ENCODE measurements at regions not wholly inside any gene's neighbourhood (a gene's known extent, or its start where the extent isn't known, plus 50 kb on each side); places are given as distances from the start of the nearest gene placed in this dataset.

GRCh38 chr12:60269611-60270269 is 673.9 kb downstream of the SLC16A7 start:
- Mint-ChIP-seq H3K4me3 (no peak overlapping the region), H3K27ac (no peak overlapping the region), H3K36me3 (no peaks in the 10 kb centered on the region), H3K4me1 (no peaks in the 10 kb centered on the region), H3K9me3 (peaks cover 3% of the 10 kb centered on the region), H3K27me3 (ENCODE audit: low read depth) (no peaks in the 10 kb centered on the region)
- TF ChIP-seq, protein P1, sequence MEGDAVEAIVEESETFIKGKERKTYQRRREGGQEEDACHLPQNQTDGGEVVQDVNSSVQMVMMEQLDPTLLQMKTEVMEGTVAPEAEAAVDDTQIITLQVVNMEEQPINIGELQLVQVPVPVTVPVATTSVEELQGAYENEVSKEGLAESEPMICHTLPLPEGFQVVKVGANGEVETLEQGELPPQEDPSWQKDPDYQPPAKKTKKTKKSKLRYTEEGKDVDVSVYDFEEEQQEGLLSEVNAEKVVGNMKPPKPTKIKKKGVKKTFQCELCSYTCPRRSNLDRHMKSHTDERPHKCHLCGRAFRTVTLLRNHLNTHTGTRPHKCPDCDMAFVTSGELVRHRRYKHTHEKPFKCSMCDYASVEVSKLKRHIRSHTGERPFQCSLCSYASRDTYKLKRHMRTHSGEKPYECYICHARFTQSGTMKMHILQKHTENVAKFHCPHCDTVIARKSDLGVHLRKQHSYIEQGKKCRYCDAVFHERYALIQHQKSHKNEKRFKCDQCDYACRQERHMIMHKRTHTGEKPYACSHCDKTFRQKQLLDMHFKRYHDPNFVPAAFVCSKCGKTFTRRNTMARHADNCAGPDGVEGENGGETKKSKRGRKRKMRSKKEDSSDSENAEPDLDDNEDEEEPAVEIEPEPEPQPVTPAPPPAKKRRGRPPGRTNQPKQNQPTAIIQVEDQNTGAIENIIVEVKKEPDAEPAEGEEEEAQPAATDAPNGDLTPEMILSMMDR (IDR thresholded peaks at IDR 0.05; ENCODE audit: unreplicated experiment) = no peak
- no peak for DNase-seq (ENCODE audit: low spot score in 2 of 2, unreplicated experiment in 2 of 2)

GRCh38 chr12:60271816-60272215 is 676.0 kb downstream of the SLC16A7 start:
- TF ChIP-seq, protein P1 (IDR thresholded peaks at IDR 0.05; ENCODE audit: unreplicated experiment) = no peak
- H3K4me1 Mint-ChIP-seq = no peaks in the 10 kb centered on the region
- no peak for DNase-seq (ENCODE audit: low spot score in 2 of 2, unreplicated experiment in 2 of 2)
- no peak overlapping the region for H3K27ac Mint-ChIP-seq
- H3K4me3 Mint-ChIP-seq = no peak overlapping the region
- no peaks in the 10 kb centered on the region for H3K27me3 Mint-ChIP-seq (ENCODE audit: low read depth)
- H3K36me3 Mint-ChIP-seq = no peaks in the 10 kb centered on the region
- peaks cover 3% of the 10 kb centered on the region for H3K9me3 Mint-ChIP-seq

GRCh38 chr12:60278209-60278608 is 682.4 kb downstream of the SLC16A7 start:
- DNase-seq (ENCODE audit: low spot score in 2 of 2, unreplicated experiment in 2 of 2) = no peak
- TF ChIP-seq, protein P1 (IDR thresholded peaks at IDR 0.05; ENCODE audit: unreplicated experiment) = no peak
- Mint-ChIP-seq H3K4me1 (no peaks in the 10 kb centered on the region), H3K9me3 (no peaks in the 10 kb centered on the region), H3K4me3 (no peak overlapping the region), H3K27me3 (ENCODE audit: low read depth) (no peaks in the 10 kb centered on the region), H3K27ac (no peak overlapping the region), H3K36me3 (no peaks in the 10 kb centered on the region)

DNA sequence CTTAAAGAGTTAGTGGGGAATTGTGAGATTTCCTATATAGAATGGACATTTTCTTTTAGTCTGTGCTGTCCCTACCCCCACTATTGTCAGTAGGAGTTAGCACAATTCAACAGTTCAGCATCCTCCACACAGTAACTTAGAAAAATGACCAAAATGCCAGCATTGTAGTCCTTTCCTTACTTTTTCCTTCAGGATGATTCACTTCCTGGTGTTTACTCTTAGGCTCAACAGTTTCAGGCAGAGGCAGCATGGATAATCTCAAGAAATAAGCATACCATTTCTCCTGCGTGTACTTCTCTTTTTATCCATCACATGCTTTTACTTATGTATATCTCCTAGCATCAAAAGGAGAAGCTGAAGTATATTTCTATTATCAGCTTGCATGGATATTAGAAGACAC is 683.4 kb downstream of the SLC16A7 start:
- no peaks in the 10 kb centered on the region for H3K27me3 Mint-ChIP-seq (ENCODE audit: low read depth)
- H3K36me3 Mint-ChIP-seq = no peaks in the 10 kb centered on the region
- TF ChIP-seq, protein P1 (IDR thresholded peaks at IDR 0.05; ENCODE audit: unreplicated experiment) = no peak
- no peaks in the 10 kb centered on the region for H3K4me1 Mint-ChIP-seq
- no peak for DNase-seq (ENCODE audit: low spot score in 2 of 2, unreplicated experiment in 2 of 2)
- no peak overlapping the region for H3K4me3 Mint-ChIP-seq
- H3K27ac Mint-ChIP-seq = no peak overlapping the region
- no peaks in the 10 kb centered on the region for H3K9me3 Mint-ChIP-seq

GRCh38 chr12:60281522-60281921 is 685.7 kb downstream of the SLC16A7 start:
- TF ChIP-seq, protein P1 (IDR thresholded peaks at IDR 0.05; ENCODE audit: unreplicated experiment) = no peak
- no peaks in the 10 kb centered on the region for H3K4me1 Mint-ChIP-seq

DNA sequence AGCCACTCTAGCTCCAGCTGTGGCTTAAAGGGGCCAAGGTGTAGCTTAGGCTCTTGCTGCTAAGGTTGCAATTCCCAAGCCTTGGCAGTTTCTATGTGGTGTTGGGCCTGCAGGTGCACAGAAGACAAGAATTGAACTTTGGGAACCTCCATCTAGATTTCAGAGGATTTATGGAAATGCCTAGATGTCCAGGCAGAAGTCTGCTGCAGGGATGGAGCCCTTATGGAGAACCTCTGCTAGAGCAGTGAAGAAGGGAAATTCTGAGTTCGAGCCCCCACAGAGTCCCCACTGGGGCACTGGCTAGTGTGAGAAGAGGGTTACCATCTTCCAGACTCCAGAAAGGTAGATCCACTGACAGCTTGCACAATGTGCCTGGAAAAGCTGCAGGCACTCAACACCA is 694.7 kb downstream of the SLC16A7 start:
- Mint-ChIP-seq H3K9me3 (peaks cover 45% of the 10 kb centered on the region), H3K4me1 (no peaks in the 10 kb centered on the region), H3K4me3 (no peak overlapping the region), H3K27ac (no peak overlapping the region), H3K36me3 (no peaks in the 10 kb centered on the region), H3K27me3 (ENCODE audit: low read depth) (no peaks in the 10 kb centered on the region)
- DNase-seq (ENCODE audit: low spot score in 2 of 2, unreplicated experiment in 2 of 2) = no peak
- TF ChIP-seq, protein P1 (IDR thresholded peaks at IDR 0.05; ENCODE audit: unreplicated experiment) = no peak

More at GRCh38 chr12:60281522-60281921, 685.7 kb downstream of the SLC16A7 start:
- Mint-ChIP-seq H3K27me3 (ENCODE audit: low read depth) (no peaks in the 10 kb centered on the region), H3K27ac (no peak overlapping the region), H3K4me3 (no peak overlapping the region), H3K9me3 (no peaks in the 10 kb centered on the region), H3K36me3 (no peaks in the 10 kb centered on the region)
- DNase-seq (ENCODE audit: low spot score in 2 of 2, unreplicated experiment in 2 of 2) = no peak
